Smooth muscle cell (in vitro differentiated cells): ENCODE measurements at regions not wholly inside any gene's neighbourhood (a gene's known extent, or its start where the extent isn't known, plus 50 kb on each side); places are given as distances from the start of the nearest gene placed in this dataset.

Source experiments
- DNase-seq: peaks from one replicate; lab custom pipeline; 2025; ENCODE audit not compliant: unreplicated experiment; lab: John Stamatoyannopoulos, UW
- H2AFZ ChIP-seq: fragments of 200-600 bp; sonication (generic); 2 replicates; pipeline ENCODE4 v1.6.0; 2016; ENCODE audit warnings: antibody characterized with exemption, low read depth, mild to moderate bottlenecking
- H3F3A ChIP-seq: fragments of 200-600 bp; sonication (generic); 2 replicates; pipeline ENCODE4 v1.6.0; 2017; ENCODE audit warnings: antibody characterized with exemption, low read depth
- H3K27ac ChIP-seq: fragments of 200-600 bp; sonication (generic); 2 replicates; pipeline ENCODE4 v1.5.1; 2016; ENCODE audit warnings: low read depth, mild to moderate bottlenecking
- H3K27me3 ChIP-seq: fragments of 200-600 bp; sonication (generic); 2 replicates; pipeline ENCODE4 v1.6.1; 2016; ENCODE audit warnings: low read depth, mild to moderate bottlenecking
- H3K36me3 ChIP-seq: fragments of 200-600 bp; sonication (generic); 2 replicates; pipeline ENCODE4 v1.5.1; 2016; ENCODE audit warnings: low read depth
- H3K4me1 ChIP-seq: fragments of 200-600 bp; sonication (generic); 2 replicates; pipeline ENCODE4 v1.5.1; 2016; ENCODE audit warnings: low read depth
- H3K4me2 ChIP-seq: fragments of 200-600 bp; sonication (generic); 2 replicates; pipeline ENCODE4 v1.6.0; 2016; ENCODE audit warnings: mild to moderate bottlenecking
- H3K4me3 ChIP-seq: fragments of 200-600 bp; sonication (generic); 2 replicates; pipeline ENCODE4 v1.5.1; 2016; ENCODE audit warnings: mild to moderate bottlenecking
- H3K79me2 ChIP-seq: fragments of 200-600 bp; sonication (generic); 2 replicates; pipeline ENCODE4 v1.6.0; 2016; ENCODE audit warnings: low read depth, mild to moderate bottlenecking
- H3K9ac ChIP-seq: fragments of 200-600 bp; sonication (generic); 2 replicates; pipeline ENCODE4 v1.6.0; 2016; ENCODE audit warnings: low read depth
- H3K9me3 ChIP-seq: fragments of 200-600 bp; sonication (generic); replicated peaks from 2 replicates; pipeline ENCODE4 v1.5.1; 2016; ENCODE audit warnings: low read depth
- H4K20me1 ChIP-seq: fragments of 200-600 bp; sonication (generic); 2 replicates; pipeline ENCODE4 v1.6.0; 2016; ENCODE audit warnings: low read depth
- WGBS: methylation state at CpG from one replicate; pipeline ENCODE4 v1.1.7; 2016; ENCODE audit warnings: low lambda C conversion rate; 5-methylcytosine and 5-hydroxymethylcytosine counted together
- TF ChIP-seq, protein P1 (sequence below): fragments of 200-600 bp; sonication (generic); IDR thresholded peaks from 2 replicates; pipeline ENCODE4 v1.5.1; 2017; ENCODE audit warnings: borderline replicate concordance, mild to moderate bottlenecking, antibody characterized with exemption; ENCODE audit not compliant: insufficient read depth, poor library complexity, severe bottlenecking

DNA sequence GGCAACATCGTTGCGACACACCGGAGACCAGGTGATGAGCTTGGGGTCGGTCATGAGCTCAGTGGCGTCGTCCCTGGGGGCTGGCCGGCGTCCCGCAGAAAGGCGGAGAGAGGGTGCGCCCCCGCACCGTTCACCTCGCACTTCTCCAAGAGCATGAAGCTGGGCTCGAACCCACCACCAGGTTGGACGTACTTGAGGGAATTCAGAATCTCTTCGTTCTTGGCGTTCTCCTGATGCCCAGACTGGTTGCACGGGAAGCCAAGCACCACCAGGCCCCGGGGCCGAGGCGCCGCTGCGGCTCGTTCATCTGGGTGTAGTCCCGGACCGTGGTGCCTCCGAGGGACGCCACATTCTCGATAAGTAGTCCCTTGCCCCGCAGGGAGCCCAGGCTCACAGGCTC lies 176.6 kb upstream of the ADAMTS5 start:
- Histone ChIP-seq H3K79me2 (no peaks in the 10 kb centered on the region), H3F3A (no peaks in the 10 kb centered on the region), H3K4me1 (no peaks in the 10 kb centered on the region), H3K4me3 (no peak overlapping the region), H3K9me3 (no peaks in the 10 kb centered on the region), H2AFZ (no peak overlapping the region), H3K4me2 (no peak overlapping the region), H3K9ac (no peak overlapping the region), H3K27ac (no peak overlapping the region), H3K36me3 (no peaks in the 10 kb centered on the region), H3K27me3 (no peaks in the 10 kb centered on the region), H4K20me1 (no peaks in the 10 kb centered on the region)
- no peak for DNase-seq
- 99% methylated on average over 27 of the region's 31 CpGs for WGBS
- TF ChIP-seq, protein P1, sequence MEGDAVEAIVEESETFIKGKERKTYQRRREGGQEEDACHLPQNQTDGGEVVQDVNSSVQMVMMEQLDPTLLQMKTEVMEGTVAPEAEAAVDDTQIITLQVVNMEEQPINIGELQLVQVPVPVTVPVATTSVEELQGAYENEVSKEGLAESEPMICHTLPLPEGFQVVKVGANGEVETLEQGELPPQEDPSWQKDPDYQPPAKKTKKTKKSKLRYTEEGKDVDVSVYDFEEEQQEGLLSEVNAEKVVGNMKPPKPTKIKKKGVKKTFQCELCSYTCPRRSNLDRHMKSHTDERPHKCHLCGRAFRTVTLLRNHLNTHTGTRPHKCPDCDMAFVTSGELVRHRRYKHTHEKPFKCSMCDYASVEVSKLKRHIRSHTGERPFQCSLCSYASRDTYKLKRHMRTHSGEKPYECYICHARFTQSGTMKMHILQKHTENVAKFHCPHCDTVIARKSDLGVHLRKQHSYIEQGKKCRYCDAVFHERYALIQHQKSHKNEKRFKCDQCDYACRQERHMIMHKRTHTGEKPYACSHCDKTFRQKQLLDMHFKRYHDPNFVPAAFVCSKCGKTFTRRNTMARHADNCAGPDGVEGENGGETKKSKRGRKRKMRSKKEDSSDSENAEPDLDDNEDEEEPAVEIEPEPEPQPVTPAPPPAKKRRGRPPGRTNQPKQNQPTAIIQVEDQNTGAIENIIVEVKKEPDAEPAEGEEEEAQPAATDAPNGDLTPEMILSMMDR = no peak

- no peaks in the 10 kb centered on the region for H3K4me1 ChIP-seq
- H4K20me1 ChIP-seq = no peaks in the 10 kb centered on the region
- H3K36me3 ChIP-seq = no peaks in the 10 kb centered on the region
- no peak overlapping the region for H3K4me2 ChIP-seq
- no peak overlapping the region for H3K4me3 ChIP-seq
- no peak for DNase-seq
- TF ChIP-seq, protein P1 = no peak
- no peak overlapping the region for H3K27ac ChIP-seq
- H3K79me2 ChIP-seq = no peaks in the 10 kb centered on the region
- no peaks in the 10 kb centered on the region for H3K9me3 ChIP-seq
- no peaks in the 10 kb centered on the region for H3F3A ChIP-seq
- H2AFZ ChIP-seq = peak overlapping the region; percentile 4
- H3K27me3 ChIP-seq = no peaks in the 10 kb centered on the region
- no peak overlapping the region for H3K9ac ChIP-seq
Observed at GRCh38 chr21:27139526-27139925, 172.6 kb upstream of the ADAMTS5 start.

GRCh38 chr21:27134516-27134915 lies 167.6 kb upstream of the ADAMTS5 start:
- H2AFZ ChIP-seq = no peak overlapping the region
- no peaks in the 10 kb centered on the region for H3K36me3 ChIP-seq
- no peak overlapping the region for H3K9ac ChIP-seq
- H3K4me1 ChIP-seq = no peaks in the 10 kb centered on the region
- H3K9me3 ChIP-seq = no peaks in the 10 kb centered on the region
- H3K79me2 ChIP-seq = no peaks in the 10 kb centered on the region
- H3K4me2 ChIP-seq = no peak overlapping the region
- TF ChIP-seq, protein P1 = no peak
- no peak for DNase-seq
- 79% methylated on average over 1 of the region's 1 CpG for WGBS
- no peak overlapping the region for H3K27ac ChIP-seq
- no peaks in the 10 kb centered on the region for H3F3A ChIP-seq
- H3K4me3 ChIP-seq = no peak overlapping the region
- H3K27me3 ChIP-seq = no peaks in the 10 kb centered on the region
- no peaks in the 10 kb centered on the region for H4K20me1 ChIP-seq

DNA sequence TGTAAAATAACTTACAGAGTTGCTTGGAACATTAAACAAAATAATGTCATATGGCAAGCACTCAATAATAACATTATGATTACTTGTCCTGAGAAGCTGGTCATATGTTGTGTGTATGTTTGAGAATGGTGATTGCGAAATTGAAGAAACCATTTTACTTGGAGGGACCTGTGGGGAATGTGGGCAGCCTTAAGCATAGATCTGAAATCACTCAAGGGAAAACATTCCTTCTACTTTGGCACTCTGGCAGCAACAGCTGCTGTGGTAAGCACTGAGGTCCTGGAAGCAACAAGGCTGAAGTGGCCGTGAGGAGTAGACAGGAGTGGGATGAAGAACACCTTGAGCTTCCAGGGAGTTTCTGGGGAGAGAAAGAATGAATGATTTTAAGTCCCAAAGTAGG lies 165.4 kb upstream of the ADAMTS5 start:
- H3F3A ChIP-seq = no peaks in the 10 kb centered on the region
- no peaks in the 10 kb centered on the region for H3K36me3 ChIP-seq
- DNase-seq = no peak
- no peak overlapping the region for H3K4me3 ChIP-seq
- H3K79me2 ChIP-seq = no peaks in the 10 kb centered on the region
- TF ChIP-seq, protein P1 = no peak
- no peak overlapping the region for H2AFZ ChIP-seq
- no peaks in the 10 kb centered on the region for H3K27me3 ChIP-seq
- H3K27ac ChIP-seq = no peak overlapping the region
- H3K4me1 ChIP-seq = no peaks in the 10 kb centered on the region
- no peak overlapping the region for H3K9ac ChIP-seq
- H3K9me3 ChIP-seq = no peaks in the 10 kb centered on the region
- H3K4me2 ChIP-seq = no peak overlapping the region
- 70% methylated on average over 2 of the region's 2 CpGs for WGBS
- H4K20me1 ChIP-seq = no peaks in the 10 kb centered on the region
